HUES64 (cell line): ENCODE measurements at regions not wholly inside any gene's neighbourhood (a gene's known extent, or its start where the extent isn't known, plus 50 kb on each side); places are given as distances from the start of the nearest gene placed in this dataset.
A peak's percentile ranks its signal among the peaks of the same experiment; 100 is the strongest.
"Not testable (repeated sequence)": the region's sequence is repeated elsewhere in the genome, so short reads cannot be mapped to it uniquely, and the experiment has no call there.

Experiments used
- H3K27ac ChIP-seq: 2 replicates; pipeline ENCODE4 v1.7.0; 2013; ENCODE audit warnings: low read depth, low read length, inconsistent platforms
- H3K27me3 ChIP-seq: 2 replicates; pipeline ENCODE4 v1.6.1; 2013; ENCODE audit warnings: mild to moderate bottlenecking, low read length; ENCODE audit not compliant: insufficient read depth
- H3K36me3 ChIP-seq: 2 replicates; pipeline ENCODE4 v1.6.1; 2013; ENCODE audit warnings: mild to moderate bottlenecking, low read length; ENCODE audit not compliant: insufficient read depth
- H3K4me1 ChIP-seq: 2 replicates; pipeline ENCODE4 v1.6.1; 2013; ENCODE audit warnings: mild to moderate bottlenecking, low read length, moderate library complexity; ENCODE audit not compliant: insufficient read depth
- H3K4me3 ChIP-seq: 2 replicates; pipeline ENCODE4 v1.5.1; 2013; ENCODE audit warnings: mild to moderate bottlenecking, low read length, moderate library complexity
- H3K9ac ChIP-seq: 2 replicates; pipeline ENCODE4 v1.6.1; 2013; ENCODE audit warnings: mild to moderate bottlenecking, low read depth, low read length
- H3K9me3 ChIP-seq: 2 replicates; pipeline ENCODE4 v1.6.1; 2013; ENCODE audit warnings: low read depth, low read length; ENCODE audit not compliant: insufficient read depth
- WGBS: fragments of 150-250, 120-280 bp; methylation state at CpG from one replicate; pipeline ENCODE4 v1.1.7; 2013; ENCODE audit warnings: missing lambda C conversion rate; 5-methylcytosine and 5-hydroxymethylcytosine counted together

DNA sequence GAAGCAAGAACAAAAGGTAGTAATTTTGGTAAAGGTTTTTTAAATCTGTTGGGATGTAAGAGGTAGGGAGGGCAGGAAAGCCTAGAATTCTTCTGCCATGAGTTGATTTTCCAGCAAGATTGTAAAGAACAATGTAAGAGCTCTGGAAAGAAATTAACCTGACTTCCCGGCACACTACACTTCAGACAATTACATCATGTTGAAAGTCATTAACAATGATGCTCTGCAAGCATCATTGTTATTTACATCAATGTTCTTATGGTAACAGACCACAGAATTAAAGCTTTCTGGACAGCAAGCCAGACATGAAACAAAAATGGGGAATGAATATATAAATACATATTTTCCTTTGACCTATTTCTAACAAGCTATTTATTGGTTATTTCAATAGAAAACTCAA is 342.2 kb downstream of the CEP170 start:
- not testable (repeated sequence) for H3K27ac ChIP-seq, H3K36me3 ChIP-seq, H3K9me3 ChIP-seq, H3K27me3 ChIP-seq, H3K9ac ChIP-seq, H3K4me3 ChIP-seq, H3K4me1 ChIP-seq
- WGBS, result 80% methylated on average over 1 of the region's 1 CpG

GRCh38 chr1:242900558-242900957 is 354.5 kb downstream of the CEP170 start:
- H3K36me3 ChIP-seq, H3K9me3 ChIP-seq, H3K9ac ChIP-seq, H3K27ac ChIP-seq, H3K4me3 ChIP-seq, H3K27me3 ChIP-seq, H3K4me1 ChIP-seq: not testable (repeated sequence)
- WGBS, result 90% methylated on average over 2 of the region's 2 CpGs

DNA sequence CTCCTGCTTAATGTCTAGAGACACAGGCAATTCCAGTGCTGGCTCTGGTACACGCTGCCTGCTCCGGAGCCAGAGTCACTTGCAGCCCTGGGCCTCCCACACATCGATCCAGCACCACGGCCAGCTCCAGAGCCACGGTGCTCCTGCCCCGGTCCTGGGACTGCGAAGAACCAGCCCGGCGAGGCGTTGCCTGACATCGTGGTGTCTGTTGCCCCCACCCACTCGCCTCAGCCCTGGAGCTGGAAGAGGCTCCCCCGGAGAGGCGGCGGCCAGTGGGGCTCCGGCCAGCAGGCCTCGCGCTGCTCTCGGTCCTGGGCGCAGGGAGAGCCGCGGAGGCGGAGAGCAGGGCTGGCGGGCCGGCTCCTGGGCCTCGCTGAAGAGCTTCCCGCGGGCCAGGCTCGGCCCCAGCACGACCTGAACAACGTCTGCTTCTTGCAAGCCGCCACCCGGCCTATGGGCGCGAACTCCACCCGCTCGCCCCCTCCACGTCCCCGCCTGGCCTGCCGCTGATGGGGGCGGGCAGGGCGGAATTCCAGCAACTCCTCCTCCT is 364.8 kb downstream of the CEP170 start:
- 4% methylated on average over 42 of the region's 42 CpGs for WGBS
- Histone ChIP-seq H3K27ac (no peak overlapping the region), H3K4me3 (peak overlapping the region; percentile 51), H3K27me3 (peaks cover 4% of the 10 kb centered on the region; the same call in 1 of the 2 replicates), H3K9ac (no peak overlapping the region), H3K9me3 (no peaks in the 10 kb centered on the region), H3K4me1 (no peaks in the 10 kb centered on the region; the same call in 1 of the 2 replicates), H3K36me3 (no peaks in the 10 kb centered on the region)

DNA sequence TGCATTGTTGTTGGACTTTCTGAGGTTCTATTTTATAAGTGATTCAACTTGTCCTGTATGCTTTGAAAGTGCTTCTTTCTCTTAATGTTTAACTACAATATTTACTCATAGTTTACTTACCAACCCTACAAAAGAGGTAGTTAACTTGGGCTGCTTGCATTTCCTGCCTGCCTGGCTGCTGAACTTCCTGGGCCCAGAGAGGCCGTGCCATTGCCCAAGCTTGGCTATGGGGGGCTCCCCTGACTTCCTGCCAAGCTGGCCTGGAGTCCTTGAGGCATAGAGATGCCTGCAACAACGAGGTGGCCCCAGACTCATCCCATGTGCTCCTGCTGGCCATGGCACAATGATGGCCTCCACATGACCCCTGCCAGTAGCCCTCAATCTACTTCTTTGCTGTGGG is 361.6 kb upstream of the PLD5 start:
- no peak overlapping the region for H3K4me3 ChIP-seq
- no peak overlapping the region for H3K27ac ChIP-seq
- H3K9me3 ChIP-seq, result no peaks in the 10 kb centered on the region
- no peaks in the 10 kb centered on the region; the same call in 1 of the 2 replicates for H3K4me1 ChIP-seq
- 68% methylated on average over 2 of the region's 2 CpGs for WGBS
- H3K9ac ChIP-seq, result no peak overlapping the region
- no peaks in the 10 kb centered on the region for H3K36me3 ChIP-seq
- H3K27me3 ChIP-seq, result peaks cover 4% of the 10 kb centered on the region; the same call in 1 of the 2 replicates

DNA sequence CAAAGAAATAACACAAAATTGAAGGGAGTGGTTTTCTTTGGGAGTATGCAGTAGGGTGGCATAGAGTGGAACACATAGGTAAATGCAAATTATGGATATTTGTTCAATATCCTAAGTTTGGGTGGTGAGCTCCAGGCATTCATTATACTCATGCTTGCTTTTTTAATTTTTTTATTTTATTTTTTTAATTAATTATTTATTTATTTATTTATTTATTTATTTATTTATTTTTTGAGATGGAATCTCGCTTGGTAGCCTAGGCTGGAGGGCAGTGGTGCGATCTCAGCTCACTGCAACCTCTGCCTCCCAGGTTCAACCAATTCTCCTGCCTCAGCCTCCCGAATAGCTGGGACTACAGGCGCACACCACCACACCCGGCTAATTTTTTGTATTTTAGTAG is 355.5 kb upstream of the PLD5 start:
- not testable (repeated sequence) for H3K9ac ChIP-seq, H3K36me3 ChIP-seq, H3K4me3 ChIP-seq, H3K27me3 ChIP-seq, H3K4me1 ChIP-seq, H3K9me3 ChIP-seq, H3K27ac ChIP-seq
- whole genome bisulfite sequencing, result 98% methylated on average over 5 of the region's 5 CpGs

GRCh38 chr1:242877743-242878142 is 353.2 kb upstream of the PLD5 start:
- Histone ChIP-seq H3K27ac (no peak overlapping the region), H3K27me3 (no peaks in the 10 kb centered on the region), H3K4me1 (no peaks in the 10 kb centered on the region), H3K9me3 (no peaks in the 10 kb centered on the region), H3K4me3 (no peak overlapping the region), H3K9ac (no peak overlapping the region), H3K36me3 (no peaks in the 10 kb centered on the region)

DNA sequence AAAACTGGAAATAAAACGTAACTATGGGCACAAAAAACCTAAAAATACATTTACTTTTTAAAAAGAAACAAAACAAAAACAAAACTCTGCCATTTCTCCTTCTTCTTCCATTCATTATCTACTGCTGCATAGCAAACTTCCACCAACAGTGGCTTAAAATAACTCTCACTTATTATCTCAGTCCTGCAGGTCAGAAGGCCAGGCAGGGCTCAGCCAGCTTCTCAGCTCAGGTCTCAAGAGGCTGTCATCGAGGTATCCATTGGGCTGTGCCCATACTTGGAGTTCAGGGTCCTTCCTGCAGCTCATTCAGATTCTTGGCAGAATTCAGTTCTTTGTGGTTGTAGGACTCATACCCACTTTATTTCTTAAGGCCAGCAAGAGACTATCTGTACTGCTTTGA is 352.7 kb upstream of the PLD5 start:
- 85% methylated on average over 2 of the region's 2 CpGs for WGBS
- no peaks in the 10 kb centered on the region for H3K9me3 ChIP-seq
- H3K27ac ChIP-seq, result no peak overlapping the region
- H3K4me1 ChIP-seq, result no peaks in the 10 kb centered on the region
- no peak overlapping the region for H3K4me3 ChIP-seq
- H3K36me3 ChIP-seq, result no peaks in the 10 kb centered on the region
- H3K27me3 ChIP-seq, result no peaks in the 10 kb centered on the region
- no peak overlapping the region for H3K9ac ChIP-seq

- WGBS, result 81% methylated on average over 1 of the region's 1 CpG
- Histone ChIP-seq H3K36me3 (no peaks in the 10 kb centered on the region), H3K4me3 (no peak overlapping the region), H3K27me3 (no peaks in the 10 kb centered on the region), H3K27ac (no peak overlapping the region), H3K4me1 (no peaks in the 10 kb centered on the region), H3K9ac (no peak overlapping the region), H3K9me3 (no peaks in the 10 kb centered on the region)
Observed at GRCh38 chr1:242876030-242876429, 351.5 kb upstream of the PLD5 start.

DNA sequence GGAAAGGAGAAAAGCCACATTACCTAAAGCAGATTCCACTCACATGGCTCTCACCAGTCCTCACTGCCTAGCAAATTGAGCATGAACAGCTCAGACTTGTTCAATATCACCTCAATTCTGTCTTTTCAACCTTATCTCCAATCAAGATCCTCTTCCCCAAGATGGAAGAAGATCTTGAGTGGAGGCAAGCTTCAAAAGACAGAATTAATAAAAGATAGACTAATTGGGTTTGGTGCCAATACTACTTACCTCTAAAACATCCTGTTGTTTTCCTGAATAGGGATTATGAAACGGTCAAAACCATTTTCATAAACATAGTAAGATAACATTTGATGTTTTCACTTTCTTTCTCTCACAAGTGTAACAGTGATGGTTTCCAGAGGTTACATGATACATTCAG is 349.2 kb upstream of the PLD5 start:
- WGBS, result no CpG with 5 or more reads among the region's 1 CpG
- H3K9me3 ChIP-seq, result no peaks in the 10 kb centered on the region

GRCh38 chr1:242872521-242872920 is 348.0 kb upstream of the PLD5 start:
- H3K4me1 ChIP-seq, result no peaks in the 10 kb centered on the region
- H3K27me3 ChIP-seq, result no peaks in the 10 kb centered on the region
- H3K9ac ChIP-seq, result no peak overlapping the region
- H3K36me3 ChIP-seq, result no peaks in the 10 kb centered on the region
- H3K4me3 ChIP-seq, result no peak overlapping the region
- 92% methylated on average over 5 of the region's 5 CpGs for WGBS
- H3K27ac ChIP-seq, result no peak overlapping the region
- no peaks in the 10 kb centered on the region for H3K9me3 ChIP-seq

More for the DNA sequence above, 349.2 kb upstream of the PLD5 start:
- H3K9ac ChIP-seq, result no peak overlapping the region
- no peak overlapping the region for H3K4me3 ChIP-seq
- no peaks in the 10 kb centered on the region for H3K36me3 ChIP-seq
- no peak overlapping the region for H3K27ac ChIP-seq
- H3K27me3 ChIP-seq, result no peaks in the 10 kb centered on the region
- H3K4me1 ChIP-seq, result no peaks in the 10 kb centered on the region

- H3K4me1 ChIP-seq, result no peaks in the 10 kb centered on the region
- 97% methylated on average over 5 of the region's 5 CpGs for WGBS
- H3K27ac ChIP-seq, result no peak overlapping the region
- H3K9ac ChIP-seq, result no peak overlapping the region
- H3K27me3 ChIP-seq, result no peaks in the 10 kb centered on the region
- no peak overlapping the region for H3K4me3 ChIP-seq
- H3K9me3 ChIP-seq, result no peaks in the 10 kb centered on the region
- H3K36me3 ChIP-seq, result no peaks in the 10 kb centered on the region
Observed at GRCh38 chr1:242871471-242872030, 347.1 kb upstream of the PLD5 start.

DNA sequence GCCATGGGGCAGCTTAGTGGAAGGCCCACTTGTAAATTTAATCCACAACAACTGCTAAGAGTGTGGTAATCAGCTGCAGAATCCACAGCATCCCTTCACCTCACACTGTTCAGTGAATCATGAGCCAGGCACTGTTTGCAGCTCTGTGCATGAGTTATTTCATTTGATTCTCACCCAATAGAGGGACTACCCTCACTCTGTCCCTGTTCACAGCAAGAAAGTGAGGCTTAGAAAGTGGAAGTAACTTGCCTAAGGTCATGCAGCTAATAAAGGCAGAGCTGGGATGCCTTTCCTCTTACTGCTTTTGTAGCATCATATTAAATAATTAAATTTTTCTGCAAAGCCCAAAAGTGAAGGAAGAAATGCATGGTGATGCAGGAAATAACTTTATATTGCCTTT is 346.5 kb upstream of the PLD5 start:
- Histone ChIP-seq H3K9ac (no peak overlapping the region), H3K4me3 (no peak overlapping the region), H3K36me3 (no peaks in the 10 kb centered on the region), H3K9me3 (no peaks in the 10 kb centered on the region), H3K27me3 (no peaks in the 10 kb centered on the region), H3K27ac (no peak overlapping the region), H3K4me1 (no peaks in the 10 kb centered on the region)
